Subcutaneous abdominal adipose tissue (tissue), 5 donors: ENCODE measurements at regions not wholly inside any gene's neighbourhood (a gene's known extent, or its start where the extent isn't known, plus 50 kb on each side); places are given as distances from the start of the nearest gene placed in this dataset.
"Not testable (repeated sequence)": the region's sequence is repeated elsewhere in the genome, so short reads cannot be mapped to it uniquely, and the experiment has no call there.

ENCODE experiments used
- H3K27ac ChIP-seq: one replicate; pipeline ENCODE4 v1.7.0; 2013; ENCODE audit warnings: low read depth, mild to moderate bottlenecking, inconsistent platforms, low read length, moderate library complexity
- H3K27me3 ChIP-seq, 5 donors: one replicate each; pipeline ENCODE4 v1.7.0; 2013; ENCODE audit warnings: low read length in 5 of 5, inconsistent platforms in 1 of 5; ENCODE audit not compliant: control insufficient read depth in 5 of 5, insufficient read depth in 4 of 5
- H3K36me3 ChIP-seq, 5 donors: one replicate each; pipeline ENCODE4 v1.7.0; 2013; ENCODE audit warnings: low read length in 5 of 5; ENCODE audit not compliant: control insufficient read depth in 5 of 5, insufficient read depth in 5 of 5
- H3K4me1 ChIP-seq, 5 donors: one replicate each; pipeline ENCODE4 v1.7.0; 2013; ENCODE audit warnings: low read length in 5 of 5, mild to moderate bottlenecking in 3 of 5, moderate library complexity in 1 of 5; ENCODE audit not compliant: control insufficient read depth in 5 of 5, insufficient read depth in 5 of 5
- H3K4me3 ChIP-seq, 5 donors: one replicate each; pipeline ENCODE4 v1.7.0; 2013; ENCODE audit warnings: low read length in 5 of 5, low read depth in 1 of 5
- H3K9ac ChIP-seq, 5 donors: one replicate each; pipeline ENCODE4 v1.7.0; 2013; ENCODE audit warnings: low read length in 5 of 5, mild to moderate bottlenecking in 4 of 5, moderate library complexity in 3 of 5
- H3K9me3 ChIP-seq, 5 donors: one replicate each; pipeline ENCODE4 v1.7.0; 2013; ENCODE audit warnings: low read length in 5 of 5; ENCODE audit not compliant: control insufficient read depth in 5 of 5
- donor health status: healthy.
- donor health status: healthy.
- donor health status: healthy.
- donor health status: healthy.
- donor health status: healthy.

GRCh38 chr10:44105696-44106095 lies 279.2 kb downstream of the CXCL12 start:
- H3K36me3 ChIP-seq = no peaks in the 10 kb centered on the region

GRCh38 chr10:44102726-44103255 lies 282.1 kb downstream of the CXCL12 start:
- no peak overlapping the region for H3K4me3 ChIP-seq
- H3K9ac ChIP-seq = no peak overlapping the region
- no peaks in the 10 kb centered on the region for H3K27me3 ChIP-seq
- no peaks in the 10 kb centered on the region for H3K4me1 ChIP-seq
- no peaks in the 10 kb centered on the region for H3K36me3 ChIP-seq
- H3K9me3 ChIP-seq = no peaks in the 10 kb centered on the region
- no peak overlapping the region for H3K27ac ChIP-seq

More at GRCh38 chr10:44105696-44106095, 279.2 kb downstream of the CXCL12 start:
- no peaks in the 10 kb centered on the region for H3K4me1 ChIP-seq
- no peak overlapping the region for H3K27ac ChIP-seq
- peaks cover 0 to 1% (median 0%) of the 10 kb centered on the region in 5 donors for H3K9me3 ChIP-seq
- H3K27me3 ChIP-seq = no peaks in the 10 kb centered on the region
- H3K4me3 ChIP-seq = no peak overlapping the region
- H3K9ac ChIP-seq = no peak overlapping the region

GRCh38 chr10:44101082-44101481 lies 283.8 kb downstream of the CXCL12 start:
- Histone ChIP-seq H3K9ac (no peak overlapping the region), H3K4me3 (no peak overlapping the region), H3K4me1 (no peaks in the 10 kb centered on the region), H3K27me3 (no peaks in the 10 kb centered on the region), H3K9me3 (no peaks in the 10 kb centered on the region), H3K27ac (no peak overlapping the region), H3K36me3 (no peaks in the 10 kb centered on the region)

GRCh38 chr10:44099511-44099910 lies 285.4 kb downstream of the CXCL12 start:
- H3K9ac ChIP-seq = no peak overlapping the region
- H3K27me3 ChIP-seq = no peaks in the 10 kb centered on the region
- no peaks in the 10 kb centered on the region for H3K36me3 ChIP-seq
- no peak overlapping the region for H3K4me3 ChIP-seq
- H3K9me3 ChIP-seq = no peaks in the 10 kb centered on the region
- no peak overlapping the region for H3K27ac ChIP-seq
- H3K4me1 ChIP-seq = no peaks in the 10 kb centered on the region

DNA sequence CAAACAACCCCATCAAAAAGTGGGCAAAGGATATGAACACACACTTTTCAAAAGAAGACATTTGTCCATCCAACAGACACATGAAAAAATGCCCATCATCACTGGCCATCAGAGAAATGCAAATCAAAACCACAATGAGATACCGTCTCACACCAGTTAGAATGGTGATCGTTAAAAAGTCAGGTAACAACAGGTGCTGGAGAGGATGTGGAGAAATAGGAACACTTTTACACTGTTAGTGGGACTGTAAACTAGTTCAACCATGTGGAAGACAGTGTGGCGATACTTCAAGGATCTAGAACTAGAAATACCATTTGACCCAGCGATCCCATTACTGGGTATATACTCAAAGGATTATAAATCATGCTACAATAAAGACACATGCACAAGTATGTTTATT lies 288.7 kb downstream of the CXCL12 start:
- H3K4me1 ChIP-seq, H3K36me3 ChIP-seq, H3K27ac ChIP-seq, H3K9me3 ChIP-seq, H3K27me3 ChIP-seq, H3K9ac ChIP-seq, H3K4me3 ChIP-seq: not testable (repeated sequence)

DNA sequence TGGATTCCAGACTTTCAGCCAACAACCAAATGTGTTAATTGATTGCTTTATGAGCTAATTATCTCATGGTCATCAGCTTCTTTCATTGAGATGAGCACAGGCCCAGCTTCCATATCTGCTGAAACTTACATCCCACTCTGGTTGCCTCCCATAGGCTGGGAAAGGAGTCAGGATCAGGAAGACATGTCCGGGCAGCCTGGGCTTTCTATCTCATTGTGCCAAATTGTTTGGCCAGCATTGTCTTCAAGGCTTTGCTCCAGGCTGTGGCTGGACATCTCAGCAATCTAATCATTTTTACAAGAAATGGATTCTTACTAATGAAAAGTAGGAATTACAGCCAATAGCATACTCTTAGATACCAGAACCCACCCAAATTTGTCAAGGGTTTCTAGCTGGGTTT lies 295.2 kb downstream of the CXCL12 start:
- Histone ChIP-seq H3K36me3 (no peaks in the 10 kb centered on the region), H3K27ac (no peak overlapping the region), H3K4me1 (peaks cover 0 to 5% (median 0%) of the 10 kb centered on the region in 5 donors), H3K9me3 (peaks cover 0 to 4% (median 0%) of the 10 kb centered on the region in 5 donors), H3K9ac (no peak overlapping the region), H3K4me3 (no peak overlapping the region), H3K27me3 (no peaks in the 10 kb centered on the region)

DNA sequence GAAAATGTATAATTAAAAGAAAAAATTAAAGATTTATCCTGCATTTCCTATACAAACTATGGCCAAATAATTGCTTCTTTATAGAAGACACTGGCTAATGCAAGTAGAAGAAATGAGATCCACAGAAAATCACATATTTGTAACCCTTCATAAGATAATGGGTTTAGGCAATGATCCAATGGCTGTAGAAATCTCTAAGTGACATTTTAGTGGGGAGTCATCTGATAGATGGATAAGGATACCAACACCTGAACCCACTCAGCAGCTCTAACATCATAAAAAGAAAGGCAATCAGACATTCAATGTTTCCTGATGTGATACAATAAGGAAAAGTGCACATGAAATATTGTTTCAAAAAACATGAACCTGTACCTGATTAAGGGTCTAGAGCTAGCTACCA lies 297.5 kb downstream of the CXCL12 start:
- H3K4me3 ChIP-seq = no peak overlapping the region
- no peak overlapping the region for H3K9ac ChIP-seq
- peaks cover 0 to 5% (median 0%) of the 10 kb centered on the region in 5 donors for H3K27me3 ChIP-seq
- H3K4me1 ChIP-seq = peaks cover 0 to 5% (median 0%) of the 10 kb centered on the region in 5 donors
- H3K9me3 ChIP-seq = peaks cover 0 to 4% (median 0%) of the 10 kb centered on the region in 5 donors
- H3K27ac ChIP-seq = no peak overlapping the region
- H3K36me3 ChIP-seq = no peaks in the 10 kb centered on the region

DNA sequence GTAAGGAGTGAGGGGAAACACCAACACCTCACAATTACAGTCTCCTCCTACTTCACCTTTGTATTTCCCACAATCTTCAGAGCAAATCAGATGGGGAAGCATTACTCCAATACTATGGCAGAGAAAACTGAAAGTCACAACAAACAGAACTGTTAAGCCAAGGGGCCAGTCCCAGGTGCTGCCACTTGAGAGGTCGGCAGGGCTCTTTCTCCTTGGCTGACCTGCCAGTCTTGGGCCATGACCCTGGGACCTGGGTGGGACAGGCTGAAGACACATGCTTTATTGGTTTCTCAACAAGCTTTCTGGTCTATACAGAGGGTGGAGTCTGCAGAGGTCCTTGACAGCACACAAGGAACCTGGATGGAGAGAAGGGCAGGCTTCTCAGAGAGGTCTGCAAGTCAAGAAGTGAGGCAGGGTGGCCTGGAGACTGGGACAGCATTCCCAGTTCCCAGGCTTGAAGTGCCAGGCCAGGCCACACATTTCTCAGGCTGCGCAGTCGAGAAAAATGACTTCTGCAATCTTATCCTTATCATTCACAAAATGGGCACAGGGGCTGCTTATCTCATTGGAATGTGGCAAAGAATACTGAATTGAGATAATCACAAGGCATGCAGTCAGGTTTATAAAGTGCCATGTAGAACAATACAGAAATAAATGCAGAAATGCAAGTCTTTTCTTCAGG lies 301.0 kb downstream of the CXCL12 start:
- Histone ChIP-seq H3K27ac (no peak overlapping the region), H3K4me3 (no peak overlapping the region), H3K4me1 (no peaks in the 10 kb centered on the region), H3K9me3 (no peaks in the 10 kb centered on the region), H3K36me3 (no peaks in the 10 kb centered on the region), H3K27me3 (peaks cover 0 to 7% (median 0%) of the 10 kb centered on the region in 5 donors), H3K9ac (no peak overlapping the region)

DNA sequence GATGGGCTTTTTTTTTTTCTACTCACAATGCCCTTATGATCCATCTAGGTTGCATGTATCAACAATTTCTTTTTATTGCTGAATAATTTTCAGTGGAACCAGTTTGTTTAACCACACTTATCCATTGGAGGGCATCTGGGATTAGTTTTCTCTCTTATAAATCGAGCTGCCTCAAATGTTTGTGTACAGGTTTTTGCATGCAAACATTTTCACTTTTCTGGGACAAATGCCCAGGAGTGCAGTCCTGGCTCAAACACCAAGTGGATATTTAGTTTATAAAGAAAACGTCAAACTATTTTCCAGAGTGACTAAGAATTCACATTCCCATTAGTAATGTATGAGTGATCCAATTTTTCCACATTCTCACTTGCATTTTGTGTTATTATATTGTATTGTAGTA lies 313.4 kb downstream of the CXCL12 start:
- H3K4me3 ChIP-seq = no peak overlapping the region
- H3K27ac ChIP-seq = no peak overlapping the region
- H3K27me3 ChIP-seq = no peaks in the 10 kb centered on the region
- H3K4me1 ChIP-seq = peaks cover 4 to 25% (median 21%) of the 10 kb centered on the region in 5 donors
- no peaks in the 10 kb centered on the region for H3K36me3 ChIP-seq
- H3K9ac ChIP-seq = no peak overlapping the region
- H3K9me3 ChIP-seq = no peaks in the 10 kb centered on the region

DNA sequence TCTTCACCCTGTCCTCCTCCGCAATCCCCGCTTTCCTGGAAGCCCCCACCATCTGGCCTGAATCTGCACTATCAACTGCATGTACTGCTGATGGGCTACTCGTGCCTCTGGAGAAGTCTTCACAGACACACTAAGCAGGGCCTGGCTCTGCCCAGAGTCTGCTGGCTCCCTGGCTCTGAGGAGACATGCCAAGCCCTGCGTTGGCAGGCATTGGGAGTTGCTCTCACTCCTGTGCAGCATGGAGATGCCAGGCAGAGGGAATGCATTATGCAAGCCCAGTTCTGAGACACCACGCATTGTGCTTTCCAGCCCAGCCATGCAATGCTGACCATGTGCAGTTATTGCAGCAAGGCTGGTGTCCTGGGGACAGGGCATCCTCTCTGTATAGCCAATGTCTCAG lies 314.6 kb downstream of the CXCL12 start:
- no peaks in the 10 kb centered on the region for H3K9me3 ChIP-seq
- H3K27ac ChIP-seq = no peak overlapping the region
- H3K9ac ChIP-seq = no peak overlapping the region
- peaks cover 4 to 25% (median 21%) of the 10 kb centered on the region in 5 donors for H3K4me1 ChIP-seq
- H3K27me3 ChIP-seq = no peaks in the 10 kb centered on the region
- no peaks in the 10 kb centered on the region for H3K36me3 ChIP-seq
- H3K4me3 ChIP-seq = no peak overlapping the region
